Kidney epithelial cell (primary cell): ENCODE measurements at regions not wholly inside any gene's neighbourhood (a gene's known extent, or its start where the extent isn't known, plus 50 kb on each side); places are given as distances from the start of the nearest gene placed in this dataset.

Source experiments
- DNase-seq: peaks from one replicate; pipeline ENCODE4 v3.0.0-alpha.2; 2010; ENCODE audit warnings: low read depth
- H3K27me3 ChIP-seq: 2 replicates; pipeline ENCODE4 v1.6.0; 2011; ENCODE audit warnings: low read length; ENCODE audit not compliant: control insufficient read depth, insufficient read depth
- H3K36me3 ChIP-seq: 2 replicates; pipeline ENCODE4 v1.5.1; 2011; ENCODE audit warnings: low read length; ENCODE audit not compliant: control insufficient read depth, insufficient read depth
- H3K4me3 ChIP-seq: 2 replicates; pipeline ENCODE4 v1.5.1; 2011; ENCODE audit warnings: low read depth, mild to moderate bottlenecking, control low read depth, low read length
- TF ChIP-seq, protein P1 (sequence below): IDR thresholded peaks from 2 replicates; pipeline ENCODE4 v1.5.1; 2011; ENCODE audit warnings: mild to moderate bottlenecking, moderate library complexity, low read length, control low read depth, inconsistent platforms; ENCODE audit not compliant: insufficient read depth, poor library complexity, severe bottlenecking

- Histone ChIP-seq H3K4me3 (no peak overlapping the region), H3K36me3 (no peaks in the 10 kb centered on the region), H3K27me3 (no peaks in the 10 kb centered on the region)
- no peak for DNase-seq
- TF ChIP-seq, protein P1, sequence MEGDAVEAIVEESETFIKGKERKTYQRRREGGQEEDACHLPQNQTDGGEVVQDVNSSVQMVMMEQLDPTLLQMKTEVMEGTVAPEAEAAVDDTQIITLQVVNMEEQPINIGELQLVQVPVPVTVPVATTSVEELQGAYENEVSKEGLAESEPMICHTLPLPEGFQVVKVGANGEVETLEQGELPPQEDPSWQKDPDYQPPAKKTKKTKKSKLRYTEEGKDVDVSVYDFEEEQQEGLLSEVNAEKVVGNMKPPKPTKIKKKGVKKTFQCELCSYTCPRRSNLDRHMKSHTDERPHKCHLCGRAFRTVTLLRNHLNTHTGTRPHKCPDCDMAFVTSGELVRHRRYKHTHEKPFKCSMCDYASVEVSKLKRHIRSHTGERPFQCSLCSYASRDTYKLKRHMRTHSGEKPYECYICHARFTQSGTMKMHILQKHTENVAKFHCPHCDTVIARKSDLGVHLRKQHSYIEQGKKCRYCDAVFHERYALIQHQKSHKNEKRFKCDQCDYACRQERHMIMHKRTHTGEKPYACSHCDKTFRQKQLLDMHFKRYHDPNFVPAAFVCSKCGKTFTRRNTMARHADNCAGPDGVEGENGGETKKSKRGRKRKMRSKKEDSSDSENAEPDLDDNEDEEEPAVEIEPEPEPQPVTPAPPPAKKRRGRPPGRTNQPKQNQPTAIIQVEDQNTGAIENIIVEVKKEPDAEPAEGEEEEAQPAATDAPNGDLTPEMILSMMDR = no peak
These were observed 121.6 kb downstream of the MTPAP start for GRCh38 chr10:30227481-30227880.

- TF ChIP-seq, protein P1 = no peak
- Histone ChIP-seq H3K4me3 (no peak overlapping the region), H3K36me3 (no peaks in the 10 kb centered on the region), H3K27me3 (no peaks in the 10 kb centered on the region)
- DNase-seq = peak; percentile 34
These were observed 128.9 kb downstream of the MTPAP start for GRCh38 chr10:30219971-30220751.

GRCh38 chr10:30216821-30217220 is 132.3 kb downstream of the MTPAP start:
- TF ChIP-seq, protein P1 = no peak
- DNase-seq = no peak
- Histone ChIP-seq H3K27me3 (no peaks in the 10 kb centered on the region), H3K4me3 (no peak overlapping the region), H3K36me3 (no peaks in the 10 kb centered on the region)

GRCh38 chr10:30215623-30216022 is 133.5 kb downstream of the MTPAP start:
- Histone ChIP-seq H3K4me3 (no peak overlapping the region), H3K27me3 (no peaks in the 10 kb centered on the region), H3K36me3 (no peaks in the 10 kb centered on the region)
- TF ChIP-seq, protein P1 = no peak
- no peak for DNase-seq

- DNase-seq = no peak
- no peaks in the 10 kb centered on the region for H3K36me3 ChIP-seq
- no peak overlapping the region for H3K4me3 ChIP-seq
- TF ChIP-seq, protein P1 = no peak
- H3K27me3 ChIP-seq = no peaks in the 10 kb centered on the region
These were observed 133.9 kb downstream of the MTPAP start for GRCh38 chr10:30215141-30215540.

DNA sequence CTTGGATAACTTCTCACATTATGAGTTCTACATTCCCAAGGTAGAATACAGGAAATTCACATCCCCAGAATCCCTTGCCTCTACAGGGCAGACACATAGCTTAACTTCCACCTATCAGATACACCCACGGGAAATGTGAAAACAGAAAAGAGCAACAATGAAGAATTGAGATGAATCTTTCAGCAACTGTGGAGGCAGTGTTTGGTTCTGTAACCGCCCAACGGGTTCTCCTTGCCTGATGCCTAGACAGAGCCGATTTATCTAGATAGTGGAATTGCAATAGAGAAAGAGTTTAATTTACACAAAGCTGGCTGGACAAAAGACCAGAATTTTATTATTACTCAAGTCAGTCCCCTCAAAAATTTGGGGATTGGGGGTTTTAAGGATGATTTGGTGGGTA is 138.8 kb downstream of the MTPAP start:
- DNase-seq = no peak
- H3K4me3 ChIP-seq = no peak overlapping the region
- H3K36me3 ChIP-seq = no peaks in the 10 kb centered on the region
- TF ChIP-seq, protein P1 = no peak
- no peaks in the 10 kb centered on the region for H3K27me3 ChIP-seq
